ENCODE measurements at regions not wholly inside any gene's neighbourhood (a gene's known extent, or its start where the extent isn't known, plus 50 kb on each side); places are given as distances from the start of the nearest gene placed in this dataset.
"Not testable (repeated sequence)": the region's sequence is repeated elsewhere in the genome, so short reads cannot be mapped to it uniquely, and the experiment has no call there.

DNA sequence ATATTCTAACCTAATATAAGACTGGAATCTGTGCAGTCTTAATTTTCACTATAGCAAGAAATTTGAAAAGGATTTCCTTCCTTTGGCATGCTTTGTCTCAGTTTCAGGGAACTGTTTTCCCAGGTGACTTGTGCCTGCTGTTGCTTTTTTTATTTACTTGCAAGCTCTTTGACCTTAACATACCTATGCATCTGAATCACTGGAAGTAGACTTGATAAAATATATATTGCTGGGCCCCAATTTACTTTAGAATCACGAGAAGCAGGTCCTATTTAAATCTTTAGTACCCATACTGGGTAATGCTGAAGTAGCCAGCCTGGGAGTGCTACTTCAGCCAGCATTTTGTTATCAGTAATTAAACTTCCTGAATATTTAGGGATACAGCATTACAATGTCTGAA lies 257.9 kb upstream of the ALCAM start:
- peaks cover 7% of the 10 kb centered on the region for H3K9me3 Mint-ChIP-seq
- POLR2A ChIA-PET = no interaction called here
- no peak for ATAC-seq (ENCODE audit: low read depth)
- no peak for DNase-seq
- H3K36me3 Mint-ChIP-seq = no peaks in the 10 kb centered on the region
- no peaks in the 10 kb centered on the region for H3K4me1 Mint-ChIP-seq
- no peak overlapping the region for H3K4me3 Mint-ChIP-seq
- H3K27me3 Mint-ChIP-seq = no peaks in the 10 kb centered on the region
- no peak overlapping the region for H3K27ac Mint-ChIP-seq

DNA sequence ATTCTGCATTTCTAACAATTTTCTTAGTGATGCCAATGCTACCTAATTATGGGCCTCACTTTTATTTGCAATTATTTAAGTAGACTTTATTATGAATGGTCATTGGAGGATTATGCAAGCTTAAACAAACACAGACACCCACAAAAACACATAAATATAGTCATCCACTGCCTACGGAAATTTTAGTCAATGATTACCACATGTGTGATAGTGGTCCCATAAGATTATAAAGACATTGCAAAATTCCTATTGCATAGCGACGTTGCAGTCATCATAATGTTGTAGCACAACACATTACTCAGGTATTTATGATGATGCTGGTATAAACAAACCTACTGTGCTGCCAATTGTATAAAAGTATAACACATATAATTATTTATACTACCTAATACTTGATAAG lies 247.8 kb upstream of the ALCAM start:
- no peaks in the 10 kb centered on the region for H3K9me3 Mint-ChIP-seq
- H3K27ac Mint-ChIP-seq = no peak overlapping the region

DNA sequence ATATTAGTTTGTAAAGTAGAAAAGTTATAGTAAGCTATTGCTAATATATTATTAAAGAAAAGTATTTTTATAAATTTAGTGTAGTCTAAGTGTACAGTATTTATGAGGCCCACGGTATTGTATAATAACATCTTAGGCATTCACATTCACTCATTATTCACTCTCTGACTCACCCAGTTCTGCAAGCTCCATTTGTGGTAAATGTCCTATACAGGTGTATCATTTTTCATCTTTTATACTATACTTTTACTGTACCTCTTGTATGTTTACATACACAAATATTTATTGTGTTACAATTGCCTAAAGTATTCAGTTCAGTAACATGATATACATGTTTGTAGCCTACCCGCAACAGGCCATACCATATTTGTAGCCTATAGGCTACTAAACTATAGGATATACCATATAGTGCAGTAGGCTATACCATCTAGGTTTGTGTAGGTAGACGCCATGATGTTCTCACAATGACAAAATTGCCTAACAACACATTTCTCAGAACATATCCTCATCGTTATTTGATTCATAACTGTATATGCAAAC lies 246.8 kb upstream of the ALCAM start:
- ATAC-seq (ENCODE audit: low read depth) (no peak), DNase-seq (no peak)
- H3K36me3 Mint-ChIP-seq = no peaks in the 10 kb centered on the region
- H3K27me3 Mint-ChIP-seq = no peaks in the 10 kb centered on the region
- H3K4me1 Mint-ChIP-seq = no peaks in the 10 kb centered on the region
- no peak overlapping the region for H3K4me3 Mint-ChIP-seq
- POLR2A ChIA-PET = no interaction called here
- H3K27ac Mint-ChIP-seq = no peak overlapping the region
- H3K9me3 Mint-ChIP-seq = no peaks in the 10 kb centered on the region

More for the DNA sequence above, 247.8 kb upstream of the ALCAM start:
- ATAC-seq (ENCODE audit: low read depth) (no peak), DNase-seq (no peak)
- H3K4me1 Mint-ChIP-seq = no peaks in the 10 kb centered on the region
- H3K36me3 Mint-ChIP-seq = no peaks in the 10 kb centered on the region
- POLR2A ChIA-PET = no interaction called here
- no peaks in the 10 kb centered on the region for H3K27me3 Mint-ChIP-seq
- no peak overlapping the region for H3K4me3 Mint-ChIP-seq

DNA sequence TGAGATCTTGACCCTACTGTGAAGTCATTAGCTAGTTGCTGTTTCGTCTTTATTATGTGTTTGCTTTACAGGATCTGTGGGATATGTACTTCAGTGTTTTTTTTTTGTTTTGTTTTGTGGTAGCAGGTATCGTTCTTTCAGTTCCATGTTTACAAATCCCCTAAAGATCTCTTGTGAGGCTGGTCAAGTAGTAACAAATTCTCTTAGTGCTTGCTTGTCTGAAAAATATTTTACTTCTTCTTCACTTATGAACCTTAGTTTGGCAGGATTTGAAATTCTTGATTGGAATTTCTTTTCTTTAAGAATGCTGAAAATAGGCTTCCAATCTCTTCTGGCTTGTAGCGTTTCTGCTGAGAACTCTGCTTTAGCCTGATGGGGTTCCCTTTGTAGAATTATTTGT lies 235.8 kb upstream of the ALCAM start:
- DNase-seq = no peak
- ATAC-seq (ENCODE audit: low read depth) = no peak
- no peaks in the 10 kb centered on the region for H3K4me1 Mint-ChIP-seq

DNA sequence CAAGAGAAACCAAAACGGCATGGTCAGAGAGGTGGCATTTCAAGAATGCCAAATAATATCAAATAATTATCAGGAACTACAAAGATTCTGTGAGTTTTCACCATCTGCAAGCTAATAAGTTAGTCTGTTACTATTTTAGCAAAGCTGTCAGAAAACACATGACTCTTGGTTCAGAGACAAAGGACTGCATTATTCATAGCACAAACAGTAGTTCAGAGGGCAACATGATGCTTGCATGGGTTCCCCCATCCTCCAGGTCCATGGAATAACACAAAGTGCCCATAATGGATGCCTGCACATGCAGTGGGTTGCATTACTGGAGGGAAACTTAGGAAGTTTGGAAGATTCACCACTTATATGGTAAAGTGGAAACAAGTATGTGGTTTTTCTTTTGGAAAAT lies 228.8 kb upstream of the ALCAM start:
- no peaks in the 10 kb centered on the region for H3K27me3 Mint-ChIP-seq
- H3K36me3 Mint-ChIP-seq = no peaks in the 10 kb centered on the region
- no peak overlapping the region for H3K4me3 Mint-ChIP-seq
- no peaks in the 10 kb centered on the region for H3K4me1 Mint-ChIP-seq
- H3K27ac Mint-ChIP-seq = no peak overlapping the region
- ATAC-seq (ENCODE audit: low read depth) (no peak), DNase-seq (no peak)
- POLR2A ChIA-PET = no interaction called here
- H3K9me3 Mint-ChIP-seq = peaks cover 1% of the 10 kb centered on the region

More for the DNA sequence above, 235.8 kb upstream of the ALCAM start:
- no peaks in the 10 kb centered on the region for H3K27me3 Mint-ChIP-seq
- POLR2A ChIA-PET = no interaction called here
- no peaks in the 10 kb centered on the region for H3K36me3 Mint-ChIP-seq
- no peak overlapping the region for H3K4me3 Mint-ChIP-seq
- H3K27ac Mint-ChIP-seq = no peak overlapping the region
- peaks cover 11% of the 10 kb centered on the region for H3K9me3 Mint-ChIP-seq

DNA sequence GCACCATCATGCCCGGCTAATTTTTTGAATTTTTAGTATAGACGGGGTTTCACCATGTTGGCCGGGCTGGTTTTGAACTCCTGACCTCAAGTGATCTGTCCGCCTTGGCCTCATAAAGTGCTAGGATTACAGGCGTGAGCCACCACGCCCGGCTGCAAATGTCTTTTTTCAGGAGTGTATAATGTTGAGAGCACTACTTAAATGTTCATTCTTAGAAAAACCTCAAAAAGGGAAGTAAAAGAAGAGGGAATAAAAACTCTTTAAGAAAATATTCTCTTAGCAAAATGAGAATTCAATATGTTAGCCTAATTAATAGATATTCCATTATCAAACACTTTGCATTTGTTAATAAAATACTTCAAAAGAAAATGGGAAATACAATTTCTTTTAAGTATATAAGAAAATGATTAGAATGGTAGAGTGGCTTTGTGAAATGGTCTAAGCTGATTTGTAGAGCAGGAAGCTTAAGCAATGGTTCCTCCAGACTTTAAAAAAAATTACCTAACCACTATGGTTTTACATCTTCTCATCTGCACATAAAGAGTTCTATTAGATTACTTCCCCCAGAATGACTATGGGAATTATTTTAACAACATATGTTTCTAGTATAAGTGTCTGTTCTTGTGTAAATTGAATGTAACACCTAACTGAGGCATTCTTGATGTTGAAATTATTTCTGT lies 226.7 kb upstream of the ALCAM start:
- no peaks in the 10 kb centered on the region for H3K4me1 Mint-ChIP-seq
- H3K9me3 Mint-ChIP-seq = peaks cover 1% of the 10 kb centered on the region
- H3K27ac Mint-ChIP-seq = no peak overlapping the region
- no peak for ATAC-seq (ENCODE audit: low read depth)
- H3K4me3 Mint-ChIP-seq = no peak overlapping the region
- no peaks in the 10 kb centered on the region for H3K27me3 Mint-ChIP-seq
- DNase-seq = no peak
- POLR2A ChIA-PET = no interaction called here
- H3K36me3 Mint-ChIP-seq = no peaks in the 10 kb centered on the region

DNA sequence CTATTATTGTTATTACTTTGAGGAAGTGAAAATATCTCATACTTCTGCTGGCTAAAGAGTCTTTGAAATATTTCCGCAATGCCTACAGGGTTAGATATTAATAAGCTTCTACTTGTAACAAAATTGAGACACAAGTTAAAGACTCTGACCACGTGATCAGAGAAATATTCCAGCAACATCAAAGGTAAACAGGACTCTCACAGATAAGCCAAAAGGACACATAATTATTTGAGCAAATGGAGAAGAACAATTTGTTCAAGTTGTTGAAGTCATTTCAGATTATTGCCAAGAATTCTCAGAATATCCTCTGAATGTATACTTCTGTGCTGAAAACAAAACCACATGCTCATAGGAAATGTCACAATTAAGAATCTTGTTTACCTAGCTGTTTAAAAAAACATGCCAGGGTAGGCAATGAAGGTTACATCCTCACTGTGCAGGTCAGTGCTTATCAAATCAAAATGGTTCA lies 225.8 kb upstream of the ALCAM start:
- no peaks in the 10 kb centered on the region for H3K27me3 Mint-ChIP-seq
- H3K4me3 Mint-ChIP-seq = no peak overlapping the region
- H3K27ac Mint-ChIP-seq = no peak overlapping the region
- H3K36me3 Mint-ChIP-seq = no peaks in the 10 kb centered on the region
- DNase-seq (no peak), ATAC-seq (ENCODE audit: low read depth) (no peak)
- peaks cover 1% of the 10 kb centered on the region for H3K9me3 Mint-ChIP-seq
- POLR2A ChIA-PET = no interaction called here
- H3K4me1 Mint-ChIP-seq = no peaks in the 10 kb centered on the region

DNA sequence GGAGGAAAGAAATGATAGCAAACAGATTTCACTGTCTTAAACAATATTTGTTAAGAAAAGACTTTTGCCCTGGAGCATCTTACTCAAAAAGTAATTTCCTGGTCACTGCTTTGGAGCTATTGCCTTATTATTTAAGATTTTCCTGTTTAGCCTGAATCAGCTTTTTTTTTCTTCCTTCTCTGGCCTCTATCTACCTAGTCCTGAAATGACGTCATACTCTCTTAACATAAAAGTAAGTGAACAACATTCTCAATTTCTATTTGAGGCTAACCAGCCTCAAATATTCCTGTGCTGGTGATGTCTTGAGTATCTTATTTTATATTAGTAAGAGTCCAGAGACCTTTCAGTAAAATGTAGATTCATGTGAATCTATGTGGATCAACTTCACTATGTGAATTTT lies 221.9 kb upstream of the ALCAM start:
- no peak overlapping the region for H3K4me3 Mint-ChIP-seq
- H3K4me1 Mint-ChIP-seq = no peaks in the 10 kb centered on the region
- no peak for DNase-seq
- POLR2A ChIA-PET = no interaction called here
- H3K9me3 Mint-ChIP-seq = no peaks in the 10 kb centered on the region
- H3K27me3 Mint-ChIP-seq = no peaks in the 10 kb centered on the region
- ATAC-seq (ENCODE audit: low read depth) = no peak
- no peaks in the 10 kb centered on the region for H3K36me3 Mint-ChIP-seq
- no peak overlapping the region for H3K27ac Mint-ChIP-seq

DNA sequence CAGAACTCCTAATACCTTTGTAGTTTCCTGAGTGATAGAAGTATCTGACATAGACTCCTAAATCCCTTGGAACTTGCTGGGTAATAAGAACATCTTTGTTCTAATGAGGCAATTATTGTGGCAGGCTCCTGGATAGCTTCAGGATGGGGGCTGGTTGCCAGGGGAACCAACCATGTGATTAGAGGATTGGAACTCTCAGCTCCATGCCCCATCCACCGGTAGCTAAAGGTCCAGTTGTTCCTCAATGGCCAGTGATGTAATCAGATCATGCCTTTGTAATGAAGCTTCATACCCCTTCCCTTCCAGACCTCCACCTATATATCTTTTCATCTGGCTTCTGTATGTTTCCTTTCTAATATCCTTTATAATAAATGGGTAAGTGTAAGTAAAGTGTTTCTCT lies 221.2 kb upstream of the ALCAM start:
- no peak overlapping the region for H3K4me3 Mint-ChIP-seq
- POLR2A ChIA-PET = no interaction called here

DNA sequence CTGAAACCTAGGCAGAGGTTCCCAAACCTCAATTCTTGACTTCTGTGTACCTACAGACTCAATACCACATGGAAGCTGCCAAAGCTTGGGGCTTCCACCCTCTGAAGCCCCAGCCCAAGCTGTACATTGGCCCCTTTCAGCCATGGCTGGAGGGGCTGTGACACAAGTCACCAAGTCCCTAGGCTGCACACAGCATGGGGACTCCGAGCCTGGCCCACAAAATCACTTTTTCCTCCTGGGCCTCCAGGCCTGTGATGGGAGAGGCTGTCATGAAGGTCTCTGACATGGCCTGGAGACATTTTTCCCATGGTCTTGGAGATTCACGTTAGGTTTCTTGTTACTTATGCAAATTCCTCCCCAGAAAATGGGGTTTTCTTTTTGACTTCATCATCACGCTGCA lies 217.5 kb upstream of the ALCAM start:
- H3K27ac Mint-ChIP-seq; DNase-seq; POLR2A ChIA-PET; ATAC-seq (ENCODE audit: low read depth); H3K36me3 Mint-ChIP-seq; H3K4me1 Mint-ChIP-seq; H3K4me3 Mint-ChIP-seq; H3K9me3 Mint-ChIP-seq; H3K27me3 Mint-ChIP-seq: not testable (repeated sequence)

More for the DNA sequence above, 221.2 kb upstream of the ALCAM start:
- DNase-seq = no peak
- no peak for ATAC-seq (ENCODE audit: low read depth)
- Mint-ChIP-seq H3K9me3 (no peaks in the 10 kb centered on the region), H3K4me1 (no peaks in the 10 kb centered on the region), H3K27ac (no peak overlapping the region), H3K36me3 (no peaks in the 10 kb centered on the region), H3K27me3 (no peaks in the 10 kb centered on the region)

DNA sequence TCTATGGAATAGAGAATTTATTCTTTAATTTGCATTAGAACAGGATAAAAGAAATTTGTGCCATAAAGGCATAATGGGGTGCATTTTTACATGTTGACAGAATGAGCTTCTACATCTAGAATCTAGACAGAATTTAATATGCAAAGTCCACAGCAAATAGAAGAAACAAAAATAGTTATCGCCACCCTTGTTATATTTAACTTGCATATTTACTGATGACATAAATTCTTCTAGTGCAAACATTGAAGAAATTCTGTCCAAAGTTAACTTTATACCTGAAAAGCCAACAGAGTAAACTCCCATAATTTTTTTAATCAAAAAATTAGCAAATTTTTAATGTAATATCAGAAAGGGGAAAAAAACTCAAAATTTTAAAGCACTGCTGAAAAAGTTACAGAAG lies 213.7 kb upstream of the ALCAM start:
- Mint-ChIP-seq H3K27me3 (no peaks in the 10 kb centered on the region), H3K4me1 (no peaks in the 10 kb centered on the region), H3K36me3 (no peaks in the 10 kb centered on the region), H3K9me3 (no peaks in the 10 kb centered on the region), H3K4me3 (no peak overlapping the region), H3K27ac (no peak overlapping the region)
- POLR2A ChIA-PET = no interaction called here
- ATAC-seq (ENCODE audit: low read depth) = no peak
- no peak for DNase-seq

DNA sequence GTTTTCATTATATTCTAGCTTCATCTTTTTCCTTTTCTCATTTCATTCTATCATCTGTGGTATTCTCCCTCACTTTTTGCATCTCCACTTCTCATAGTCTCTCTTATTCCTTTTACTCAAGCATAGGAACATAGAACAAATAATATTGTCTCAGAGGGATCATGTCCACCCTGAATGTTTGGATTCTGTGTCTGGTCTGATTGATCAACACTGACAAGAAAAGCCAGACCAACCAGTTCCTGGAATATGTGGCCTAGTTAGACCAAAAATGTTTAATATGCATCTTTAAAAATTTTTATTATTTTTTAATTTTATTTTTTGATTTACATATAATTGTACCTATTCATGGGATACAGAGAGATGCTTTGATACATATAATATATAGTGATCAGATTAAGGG lies 212.0 kb upstream of the ALCAM start:
- Mint-ChIP-seq H3K27ac (no peak overlapping the region), H3K4me1 (no peaks in the 10 kb centered on the region)

DNA sequence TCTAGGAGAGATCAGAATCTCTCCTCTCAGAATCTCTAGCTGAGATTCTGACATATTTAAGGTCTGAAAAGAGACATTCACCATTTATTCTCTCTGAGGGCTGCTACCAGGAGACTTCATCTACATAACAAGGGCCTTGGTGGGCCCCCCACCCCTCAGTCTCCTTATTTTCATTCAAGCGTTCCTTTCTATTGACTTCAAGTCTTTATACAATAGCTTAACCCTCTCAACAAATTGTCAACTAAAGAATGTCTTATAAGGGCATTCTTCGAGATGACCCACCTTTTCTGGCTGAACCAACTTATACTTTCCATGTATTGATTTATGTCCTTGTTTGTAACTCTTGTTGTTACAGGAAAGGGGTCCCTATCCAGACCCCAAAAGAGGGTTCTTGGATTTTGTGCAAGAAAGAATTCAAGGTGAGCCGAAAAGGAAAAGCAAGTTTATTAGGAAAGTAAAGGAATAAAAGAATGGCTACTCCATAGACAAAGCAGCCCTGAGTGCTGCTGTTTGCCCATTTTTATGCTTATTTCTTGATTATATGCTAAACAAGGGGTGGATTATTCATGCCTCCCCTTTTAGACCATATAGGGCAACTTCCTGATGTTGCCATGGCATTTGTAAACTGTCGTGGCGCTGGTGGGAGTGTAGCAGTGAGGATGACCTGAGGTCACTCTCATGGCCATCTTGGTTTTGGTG lies 209.5 kb upstream of the ALCAM start:
- Mint-ChIP-seq H3K27ac (no peak overlapping the region), H3K27me3 (no peaks in the 10 kb centered on the region)

More for the DNA sequence above, 212.0 kb upstream of the ALCAM start:
- Mint-ChIP-seq H3K36me3 (no peaks in the 10 kb centered on the region), H3K27me3 (no peaks in the 10 kb centered on the region), H3K4me3 (no peak overlapping the region), H3K9me3 (no peaks in the 10 kb centered on the region)
- DNase-seq (no peak), ATAC-seq (ENCODE audit: low read depth) (no peak)
- POLR2A ChIA-PET = no interaction called here

DNA sequence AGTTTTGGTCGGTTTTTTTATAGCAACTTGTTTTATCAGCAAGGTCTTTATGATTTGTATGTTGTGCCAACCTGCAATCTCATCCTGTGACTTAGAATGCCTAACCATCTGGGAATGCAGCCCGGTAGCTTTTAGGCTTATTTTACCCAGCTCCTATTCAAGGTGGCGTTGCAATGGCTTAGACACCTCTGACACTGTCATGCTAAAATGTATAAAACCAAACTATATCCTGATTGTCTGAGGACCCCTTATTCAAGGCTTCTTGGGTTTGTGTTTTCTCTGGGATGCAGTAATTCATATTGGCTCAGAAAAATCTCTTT lies 209.0 kb upstream of the ALCAM start:
- Mint-ChIP-seq H3K27me3 (no peaks in the 10 kb centered on the region), H3K9me3 (no peaks in the 10 kb centered on the region), H3K36me3 (no peaks in the 10 kb centered on the region), H3K4me3 (no peak overlapping the region), H3K27ac (no peak overlapping the region), H3K4me1 (no peaks in the 10 kb centered on the region)
- no peak for DNase-seq
- POLR2A ChIA-PET = no interaction called here
- ATAC-seq (ENCODE audit: low read depth) = no peak

More for the DNA sequence above, 209.5 kb upstream of the ALCAM start:
- Mint-ChIP-seq H3K9me3 (no peaks in the 10 kb centered on the region), H3K36me3 (no peaks in the 10 kb centered on the region), H3K4me1 (no peaks in the 10 kb centered on the region), H3K4me3 (no peak overlapping the region)
- POLR2A ChIA-PET = no interaction called here
- DNase-seq (no peak), ATAC-seq (ENCODE audit: low read depth) (no peak)

Data from activated naive CD8-positive, alpha-beta T cell treated with anti-CD3 and anti-CD28 coated beads, Interleukin-2, amount 10 ng/mL, durations not matched to agents 7 days and 5 days (primary cell).